Liver (tissue), 3 donors: ENCODE measurements at regions not wholly inside any gene's neighbourhood (a gene's known extent, or its start where the extent isn't known, plus 50 kb on each side); places are given as distances from the start of the nearest gene placed in this dataset.

ENCODE experiments used
- CTCF ChIP-seq: fragments of 150-350 bp; IDR thresholded peaks from 2 replicates; pipeline ENCODE4 v1.5.1; 2017; ENCODE audit warnings: improper control_type of control experiment, low read depth, low read length; ENCODE audit not compliant: missing input control
- GABPA ChIP-seq, 2 donors: IDR thresholded peaks in 1 of 2; conservative IDR thresholded peaks in 1 of 2; 2 replicates each; pipeline ENCODE4 v1.6.1; 2016; ENCODE audit warnings: antibody characterized with exemption in 2 of 2, mild to moderate bottlenecking in 1 of 2, moderate library complexity in 1 of 2
- JUND ChIP-seq, 2 donors: IDR thresholded peaks; 2 replicates each; pipeline ENCODE4 v1.6.1; 2016; ENCODE audit warnings: antibody characterized with exemption in 2 of 2
- REST ChIP-seq: IDR thresholded peaks from 2 replicates; pipeline ENCODE4 v1.6.1; 2016; ENCODE audit warnings: antibody characterized with exemption, mild to moderate bottlenecking
- SP1 ChIP-seq: IDR thresholded peaks from 2 replicates; pipeline ENCODE4 v1.6.1; 2018; ENCODE audit warnings: antibody characterized with exemption, mild to moderate bottlenecking
- ZBTB33 ChIP-seq: IDR thresholded peaks from 2 replicates; pipeline ENCODE4 v1.6.1; 2016; ENCODE audit warnings: antibody characterized with exemption
- donor health status: healthy.
- donor health status: healthy.

GRCh38 chr6:33863723-33864440, 60.1 kb upstream of the MLN start:
- TF ChIP-seq CTCF (no peak), GABPA (IDR thresholded peaks at IDR 0.05 in 1 of 2, conservative IDR thresholded peaks at IDR 0.05 in 1 of 2) (no peak), ZBTB33 (no peak), REST (no peak), SP1 (no peak), JUND (IDR thresholded peaks at IDR 0.05) (no peak)
